GM18502 (cell line): ENCODE measurements at regions not wholly inside any gene's neighbourhood (a gene's known extent, or its start where the extent isn't known, plus 50 kb on each side); places are given as distances from the start of the nearest gene placed in this dataset.
"Not testable (repeated sequence)": the region's sequence is repeated elsewhere in the genome, so short reads cannot be mapped to it uniquely, and the experiment has no call there.

Experiments
- ATAC-seq: cut with Tn5 transposase; IDR thresholded peaks from one replicate; pipeline ENCODE4 v1.9.1; 2021; ENCODE audit warnings: mild to moderate bottlenecking; ENCODE audit not compliant: unreplicated experiment, poor library complexity

DNA sequence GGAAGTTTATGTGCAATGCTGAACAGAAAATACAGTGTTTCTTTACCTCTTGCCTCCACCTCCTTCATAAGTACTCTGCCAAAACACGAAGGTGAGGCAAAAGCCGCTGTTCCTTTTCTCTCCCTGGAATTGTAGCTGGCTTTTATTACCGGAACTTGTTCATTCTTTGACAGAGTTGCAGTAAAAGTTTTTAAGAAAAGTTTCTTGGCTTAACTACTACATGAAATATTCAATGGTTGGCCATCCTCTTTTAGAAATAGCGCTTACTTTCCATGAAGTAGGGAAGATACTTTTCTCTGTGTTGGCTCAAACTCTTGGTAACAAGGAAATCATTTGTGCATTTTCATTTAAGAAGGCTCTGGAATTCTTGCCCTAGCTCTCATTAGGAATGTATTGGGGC is 950.7 kb upstream of the FANCL start:
- ATAC-seq = no peak

DNA sequence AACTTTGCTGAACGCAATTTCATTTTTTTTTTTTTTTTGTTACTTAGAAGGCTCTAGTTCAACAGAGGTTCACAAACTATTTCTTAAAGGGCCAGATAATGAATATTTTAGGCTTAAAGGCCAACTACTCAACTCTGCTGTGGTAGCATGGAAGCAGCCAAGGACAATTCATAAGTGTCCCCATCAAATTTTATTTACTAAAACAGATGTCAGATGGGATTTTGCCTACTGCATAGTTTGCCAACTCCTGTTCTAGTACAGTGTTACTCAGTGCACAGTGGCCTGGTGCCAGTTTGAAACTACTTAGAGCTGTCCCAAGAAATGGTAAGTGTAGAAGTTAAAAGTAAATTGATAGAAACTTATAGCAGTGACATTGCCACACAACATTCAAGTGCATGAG is 949.4 kb upstream of the FANCL start:
- ATAC-seq = no peak

DNA sequence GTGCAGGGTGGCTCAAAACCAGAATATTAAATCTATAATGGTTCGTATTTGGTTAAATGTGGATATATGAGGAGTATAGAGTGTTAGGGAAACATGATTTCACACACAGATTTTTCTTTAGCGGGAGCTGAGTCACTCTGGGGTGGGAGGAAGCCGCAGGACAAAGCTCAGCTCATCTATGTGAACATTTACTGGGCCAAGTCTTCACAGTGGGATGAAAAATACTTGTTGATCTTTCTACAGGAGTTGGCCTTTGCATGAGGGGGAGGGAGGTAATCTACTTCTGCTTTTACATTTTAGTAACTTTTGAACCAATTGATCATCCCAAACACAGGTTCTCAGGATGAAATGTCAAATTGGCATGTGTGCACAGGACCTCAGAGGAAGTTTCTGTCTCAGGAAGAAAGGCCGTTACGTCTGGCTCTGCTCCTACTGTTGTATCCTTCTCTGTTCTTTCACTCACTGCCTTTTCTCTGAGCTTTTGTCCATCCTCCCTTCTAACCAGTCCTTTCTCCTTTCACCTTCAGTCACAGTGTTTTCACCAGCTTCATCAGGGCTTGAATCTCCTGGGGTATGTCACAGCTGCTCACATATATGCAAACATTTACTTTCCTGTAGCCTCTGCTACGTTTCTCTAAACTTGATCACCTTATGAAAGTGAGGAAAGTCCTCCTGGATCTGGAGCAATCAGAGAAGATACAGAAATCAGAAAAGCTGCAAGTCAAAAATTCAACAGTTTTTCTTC is 943.3 kb upstream of the FANCL start:
- ATAC-seq = no peak

DNA sequence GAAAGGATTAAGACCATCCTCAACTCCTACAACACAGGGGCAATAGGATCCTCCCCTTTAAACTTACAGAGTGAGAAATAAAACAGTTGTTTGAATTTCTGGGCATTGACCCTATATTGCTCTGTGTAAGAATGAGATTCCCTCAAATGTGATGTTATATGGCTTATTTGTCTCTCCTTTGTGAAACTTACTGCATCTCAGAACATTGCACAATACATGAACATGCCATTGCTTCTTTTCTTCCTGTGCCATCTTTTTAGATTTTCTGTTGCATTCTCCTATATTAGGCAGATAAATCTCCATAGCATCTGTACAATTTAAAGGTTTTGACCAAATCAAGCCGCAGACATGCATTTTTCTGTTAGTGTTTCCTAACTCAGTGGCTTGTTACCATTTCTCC is 941.9 kb upstream of the FANCL start:
- ATAC-seq = no peak

DNA sequence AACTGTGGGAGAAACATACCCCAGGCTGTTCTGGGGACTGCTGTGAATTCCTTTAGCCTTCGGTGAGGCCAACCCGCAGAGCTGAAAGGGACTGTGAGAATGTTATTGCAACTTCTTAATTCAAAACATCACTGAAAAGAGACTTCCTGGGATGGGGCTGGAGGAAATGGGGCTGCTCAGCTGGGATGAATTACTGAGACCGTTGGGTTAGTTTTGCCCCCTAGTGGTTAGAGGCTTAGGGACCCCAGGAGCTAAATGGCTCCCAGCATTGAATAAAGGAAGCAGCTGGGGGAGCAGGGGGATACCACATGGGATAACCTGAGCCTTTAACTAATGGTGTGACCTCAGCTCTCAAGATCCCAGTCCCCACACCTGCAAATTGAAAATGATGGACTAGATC is 941.1 kb upstream of the FANCL start:
- ATAC-seq = peak; percentile 82

DNA sequence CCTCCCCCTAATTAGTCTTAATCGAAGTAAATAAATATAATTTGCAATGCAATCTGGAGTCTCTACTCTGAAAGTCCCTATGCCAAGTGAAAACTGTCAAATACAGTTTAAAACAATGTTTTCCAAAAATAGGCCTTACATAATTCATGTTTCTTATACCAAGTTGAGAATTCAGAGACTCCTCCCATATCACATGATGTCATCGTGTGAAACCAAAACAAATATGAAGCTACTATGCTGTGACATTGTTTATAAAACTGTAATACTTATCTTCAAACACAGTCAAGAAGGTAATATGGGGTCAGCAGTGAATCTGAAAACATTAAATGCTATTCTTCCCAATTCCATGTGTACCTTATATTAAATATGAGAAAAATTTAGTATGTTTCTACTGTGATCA is 940.2 kb upstream of the FANCL start:
- ATAC-seq = no peak

DNA sequence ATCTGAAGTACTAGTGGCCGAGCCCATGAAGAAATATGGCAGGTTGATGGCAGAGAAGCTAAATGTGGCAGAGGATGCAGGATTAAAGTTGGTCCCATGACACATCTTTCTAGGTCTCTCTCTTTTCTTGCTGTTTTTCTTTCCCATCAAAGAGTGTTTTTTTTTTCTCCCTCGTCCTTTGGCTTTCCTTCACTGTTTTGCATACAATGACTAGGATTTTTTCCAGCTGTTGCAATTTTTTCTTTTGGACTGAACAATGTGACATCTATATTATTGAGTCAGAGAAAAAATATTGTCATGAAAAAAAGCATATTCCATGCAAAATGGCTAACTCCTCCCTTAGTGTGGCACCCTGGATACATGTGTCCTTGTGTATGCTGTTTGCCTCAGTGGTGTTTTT is 939.5 kb upstream of the FANCL start:
- ATAC-seq = no peak

DNA sequence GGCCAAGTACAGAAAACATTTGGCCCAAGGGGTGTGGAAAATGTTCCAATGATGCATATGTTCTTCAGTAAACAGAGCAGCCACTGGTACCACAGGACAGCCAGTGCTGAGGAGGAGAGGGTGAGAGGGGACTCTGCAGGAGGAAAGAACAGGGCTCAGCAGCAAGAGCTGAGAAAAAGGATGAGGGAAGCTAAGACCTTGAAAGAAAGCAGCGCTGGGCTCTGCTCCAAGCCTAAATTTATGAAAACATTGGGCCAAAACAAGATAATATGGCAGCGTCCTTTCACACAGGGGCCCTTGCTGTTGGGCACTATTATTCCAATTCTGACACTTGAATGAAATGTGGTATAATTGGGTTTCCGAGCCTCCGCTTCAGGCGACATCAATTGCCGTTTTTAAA is 939.0 kb upstream of the FANCL start:
- ATAC-seq = no peak

DNA sequence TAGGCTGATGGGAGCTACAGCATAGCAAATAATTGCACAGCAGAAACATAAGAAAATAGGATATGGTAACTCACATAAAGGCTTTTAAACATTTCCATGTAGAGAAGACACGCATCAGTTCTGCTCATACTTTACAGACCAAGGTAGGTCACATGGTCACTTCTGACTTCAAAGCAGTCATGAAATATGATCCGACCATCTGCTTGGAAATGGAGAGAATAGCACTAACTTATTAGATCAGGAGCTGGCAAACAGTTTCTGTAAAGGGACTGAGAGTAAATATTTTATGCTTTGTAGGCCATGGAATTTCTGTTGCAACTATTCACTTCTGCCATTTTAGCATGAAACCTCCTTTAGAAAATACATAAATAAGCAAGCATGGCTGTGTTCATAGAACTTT is 936.6 kb upstream of the FANCL start:
- ATAC-seq = no peak

DNA sequence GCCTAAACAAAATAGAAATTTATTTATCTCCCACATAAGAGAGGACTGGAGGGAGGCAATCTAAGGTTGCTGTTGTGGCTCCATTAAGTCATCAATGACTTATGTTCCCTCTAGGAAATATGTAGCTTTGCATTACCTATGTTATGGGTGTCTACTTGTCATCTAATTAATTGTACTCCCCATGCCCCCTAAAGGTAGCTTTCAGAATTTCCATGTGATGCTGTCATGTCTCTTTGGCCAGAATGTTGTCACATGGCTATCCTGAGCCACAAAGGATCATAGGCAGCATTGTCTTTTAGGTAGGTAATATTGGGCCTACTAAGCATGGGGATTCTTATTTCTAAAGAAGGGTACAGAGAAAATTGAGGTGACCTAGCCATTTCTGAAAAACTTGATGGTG is 935.6 kb upstream of the FANCL start:
- ATAC-seq = peak; percentile 72

DNA sequence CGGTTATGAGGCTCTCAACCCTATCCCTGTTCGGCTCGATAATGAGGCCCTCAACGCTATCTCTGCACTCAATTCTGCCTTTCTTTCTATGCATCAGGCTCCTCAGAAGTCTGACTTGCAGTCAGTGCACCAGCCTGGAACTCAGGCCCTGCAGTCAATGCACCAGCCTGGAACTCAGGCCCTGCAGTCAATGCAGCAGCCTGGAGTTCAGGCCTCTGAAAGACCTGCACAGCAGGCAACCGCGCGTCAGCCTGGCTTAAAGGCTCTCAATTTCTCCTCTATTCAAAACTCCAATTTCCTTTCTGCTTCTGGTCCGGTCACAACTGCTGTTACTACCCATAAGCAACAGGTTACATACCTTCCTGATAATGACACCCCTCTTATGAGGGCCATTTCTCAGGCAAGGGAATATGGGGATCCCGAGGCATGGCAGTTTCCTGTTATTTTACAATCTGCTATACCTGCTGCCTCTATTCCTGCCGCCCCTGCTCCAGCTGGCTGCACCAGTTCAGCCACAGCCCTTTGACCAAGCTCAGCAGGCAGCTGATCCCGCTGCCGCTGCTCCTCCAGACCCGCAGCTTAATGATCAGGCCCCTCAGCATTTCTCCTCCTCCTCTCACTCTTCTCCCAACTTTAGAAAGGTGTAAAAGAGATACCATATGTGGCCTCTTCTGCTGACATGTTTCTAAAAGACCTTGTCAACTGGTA is 933.6 kb upstream of the FANCL start:
- no peak for ATAC-seq

DNA sequence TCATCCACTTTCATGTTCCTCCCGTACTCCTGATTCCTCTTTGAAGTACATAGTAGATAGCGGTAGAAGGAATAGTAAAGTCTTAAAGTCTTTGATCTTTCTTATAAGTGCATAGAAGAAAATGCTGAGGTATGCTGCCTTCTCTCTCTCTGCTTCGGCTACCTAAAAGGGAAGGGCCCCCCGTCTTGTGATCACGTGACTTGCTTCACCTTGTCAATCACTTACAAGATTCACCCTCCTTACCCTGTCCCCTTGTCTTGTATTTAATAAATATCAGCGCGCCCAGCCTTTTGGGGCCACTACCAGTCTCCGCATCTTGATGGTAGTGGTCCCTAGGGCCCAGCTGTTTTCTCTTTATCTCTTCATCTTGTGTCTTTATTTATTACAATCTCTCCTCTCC is 932.2 kb upstream of the FANCL start:
- no peak for ATAC-seq

DNA sequence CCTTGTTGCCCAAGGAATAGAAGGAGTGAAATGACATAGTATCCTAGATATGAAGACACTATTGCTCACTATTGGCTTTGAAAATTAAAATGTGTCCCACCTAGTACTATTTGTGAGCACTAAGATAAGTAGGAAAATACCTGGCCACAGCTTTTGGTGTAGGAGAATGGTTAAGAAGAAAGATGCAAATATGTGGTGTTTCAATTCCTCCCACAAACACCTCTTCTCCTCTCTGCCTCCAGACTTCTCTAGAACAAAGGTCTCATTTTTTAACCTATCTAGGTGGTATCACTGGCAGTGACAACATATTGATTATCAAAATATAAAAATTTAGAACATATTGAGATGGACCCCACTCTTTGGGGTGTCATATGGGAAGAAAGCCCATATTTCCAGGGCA is 929.9 kb upstream of the FANCL start:
- peak; percentile 74 for ATAC-seq

DNA sequence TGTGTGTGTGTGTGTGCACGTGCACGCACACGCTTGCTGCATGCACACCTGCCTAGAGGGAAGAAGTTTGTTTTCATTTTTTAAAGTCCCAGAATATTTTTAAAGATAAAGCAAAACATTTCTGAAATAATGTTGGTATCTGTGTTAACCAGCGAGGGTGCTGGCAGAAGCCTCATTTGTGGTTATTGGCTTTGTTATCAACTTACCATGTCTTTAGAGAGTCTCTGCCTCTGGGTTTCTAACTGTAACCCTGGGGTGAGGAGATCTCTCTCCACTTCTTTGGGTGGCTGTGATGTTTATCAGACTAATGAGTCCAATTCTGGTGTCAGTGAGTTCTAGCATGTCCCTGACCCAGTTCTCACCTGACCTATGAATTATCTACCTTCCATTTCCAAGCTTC is 927.6 kb upstream of the FANCL start:
- no peak for ATAC-seq

DNA sequence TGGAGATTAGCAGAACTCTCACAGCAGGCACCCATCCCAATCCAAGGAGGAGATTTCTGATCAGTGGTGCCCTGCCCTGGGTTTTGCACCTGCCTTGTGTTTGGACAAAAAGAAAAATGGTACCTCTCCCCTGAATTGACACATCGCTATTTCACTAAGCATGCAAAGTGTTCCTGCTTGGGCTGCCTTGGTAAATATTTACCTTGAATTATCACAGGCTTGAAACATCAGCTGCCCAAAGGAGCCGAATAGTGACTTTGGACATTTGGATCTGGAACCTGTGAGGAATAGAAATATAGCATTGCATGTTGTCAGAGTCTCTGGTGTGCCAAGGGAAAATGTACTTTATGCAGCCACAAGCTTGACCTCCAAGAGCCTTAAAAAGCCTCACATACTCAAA is 926.4 kb upstream of the FANCL start:
- no peak for ATAC-seq

DNA sequence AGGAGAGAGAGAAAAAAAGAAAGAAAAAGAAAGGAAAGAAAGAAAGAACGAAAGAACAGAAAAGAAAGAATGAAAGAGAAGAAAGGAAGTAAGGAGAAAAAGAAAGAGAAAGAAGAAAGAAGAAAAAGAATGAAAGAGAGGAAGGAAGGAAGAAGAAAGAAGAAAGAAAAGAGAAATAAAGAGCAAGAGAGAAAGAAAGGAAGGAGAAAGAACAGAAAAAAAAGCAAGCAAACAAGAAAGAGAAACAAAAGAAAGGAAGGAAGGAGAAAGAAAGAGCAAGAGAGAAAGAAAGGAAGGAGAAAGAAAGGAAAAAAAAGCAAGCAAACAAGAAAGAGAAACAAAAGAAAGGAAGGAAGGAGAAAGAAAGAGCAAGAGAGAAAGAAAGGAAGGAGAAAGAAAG is 916.8 kb upstream of the FANCL start:
- not testable (repeated sequence) for ATAC-seq

DNA sequence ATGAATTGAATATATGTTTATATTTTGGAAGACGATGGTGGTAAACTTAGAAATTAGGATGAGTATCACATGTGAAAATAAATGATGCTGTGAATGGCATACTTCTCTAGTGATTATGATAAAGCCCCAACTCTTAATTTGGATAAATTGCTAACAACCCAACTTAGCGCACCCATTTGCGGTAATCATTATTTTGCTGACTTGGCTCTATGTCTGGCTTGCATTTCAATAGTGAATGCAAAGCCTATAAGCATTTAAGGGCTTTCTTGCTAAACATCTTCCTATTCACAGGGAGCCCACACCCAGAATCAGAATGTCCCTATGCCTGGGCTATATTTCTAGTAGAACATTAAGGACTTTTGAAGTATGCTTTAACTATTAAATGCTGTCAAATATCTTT is 910.7 kb upstream of the FANCL start:
- no peak for ATAC-seq

DNA sequence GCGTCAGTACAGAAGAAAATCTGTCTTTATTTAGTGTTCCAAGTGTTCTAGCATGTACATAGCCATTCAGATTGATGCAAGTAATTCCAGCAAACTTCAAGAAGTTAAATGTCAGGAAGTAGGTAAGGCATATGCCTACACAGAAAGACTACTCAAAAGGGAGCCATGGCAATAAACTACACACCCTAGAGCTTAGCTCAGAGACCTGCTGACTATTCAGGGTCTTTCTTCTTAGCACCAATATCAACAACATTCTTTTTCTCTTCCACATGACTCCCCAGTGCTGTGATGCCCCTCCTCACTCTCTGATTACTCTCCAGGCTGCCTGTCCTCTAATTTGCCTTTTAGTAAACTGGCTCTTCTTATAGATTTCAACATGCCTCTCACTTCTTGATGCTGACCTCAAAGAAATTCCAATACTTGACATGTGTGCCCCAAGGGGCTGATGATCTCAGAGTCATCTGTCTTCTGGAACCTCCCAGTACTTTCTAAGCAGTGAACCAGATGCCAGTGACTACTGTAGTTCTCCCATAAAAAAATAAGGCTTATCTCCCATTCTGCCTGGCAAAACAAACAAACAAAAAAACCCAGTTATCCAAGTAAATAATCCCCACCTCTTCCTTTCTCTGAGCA is 909.2 kb upstream of the FANCL start:
- ATAC-seq = no peak

DNA sequence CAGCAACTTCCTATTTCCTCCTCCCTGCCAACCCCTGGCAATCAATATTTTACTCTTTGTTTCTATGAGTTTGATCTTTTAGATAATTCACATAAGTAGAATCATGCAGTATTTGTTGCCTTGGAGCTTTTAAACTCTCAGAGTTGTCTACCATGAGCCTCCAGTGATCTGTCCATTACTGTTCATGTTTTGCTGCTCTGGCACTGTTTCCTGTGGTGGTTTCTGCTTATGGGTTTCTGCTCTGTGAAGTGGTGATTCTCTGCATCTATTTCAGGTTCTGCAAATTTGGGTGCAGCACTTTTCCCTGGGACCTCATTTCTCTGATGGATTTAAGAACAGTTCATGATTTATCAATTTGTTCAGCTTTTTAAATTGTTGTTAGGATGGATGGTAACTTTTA is 908.1 kb upstream of the FANCL start:
- no peak for ATAC-seq

DNA sequence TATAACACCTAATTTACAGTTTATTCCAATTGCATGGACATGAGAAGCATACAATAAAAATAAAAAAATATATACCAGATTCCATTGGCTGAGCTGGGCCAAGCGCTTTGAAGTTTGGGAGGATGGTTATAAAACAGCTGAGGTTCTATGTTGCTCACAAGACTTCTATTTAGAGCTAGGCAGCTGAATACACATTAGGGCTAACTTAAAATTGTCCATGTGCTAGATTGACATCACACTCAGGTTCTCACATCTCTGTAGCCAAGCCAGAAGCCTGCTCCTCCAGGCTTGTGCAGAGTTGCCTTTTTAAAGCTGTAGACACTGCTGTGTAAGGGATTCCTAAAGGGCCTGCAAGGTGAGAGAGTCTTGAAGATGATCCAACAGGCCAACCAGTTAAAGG is 871.1 kb upstream of the FANCL start:
- no peak for ATAC-seq

DNA sequence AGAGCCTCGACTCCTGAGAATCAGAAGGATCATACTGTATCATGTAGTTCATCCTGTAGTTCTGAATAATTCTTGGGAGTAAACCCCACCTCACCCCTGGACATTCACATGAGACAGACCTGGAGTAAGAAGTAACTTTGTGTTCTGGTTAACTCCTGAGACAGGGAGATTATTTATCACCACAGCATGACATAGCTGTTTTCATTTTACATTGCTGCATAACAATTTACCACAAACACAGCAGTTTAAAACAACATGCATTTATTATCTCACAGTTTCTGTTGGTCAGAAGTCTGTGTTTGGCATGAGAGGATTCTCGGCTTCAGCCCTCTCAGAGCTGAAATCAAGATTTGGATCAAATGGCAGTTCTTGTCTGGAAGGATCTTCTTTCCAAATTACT is 855.8 kb upstream of the FANCL start:
- no peak for ATAC-seq

DNA sequence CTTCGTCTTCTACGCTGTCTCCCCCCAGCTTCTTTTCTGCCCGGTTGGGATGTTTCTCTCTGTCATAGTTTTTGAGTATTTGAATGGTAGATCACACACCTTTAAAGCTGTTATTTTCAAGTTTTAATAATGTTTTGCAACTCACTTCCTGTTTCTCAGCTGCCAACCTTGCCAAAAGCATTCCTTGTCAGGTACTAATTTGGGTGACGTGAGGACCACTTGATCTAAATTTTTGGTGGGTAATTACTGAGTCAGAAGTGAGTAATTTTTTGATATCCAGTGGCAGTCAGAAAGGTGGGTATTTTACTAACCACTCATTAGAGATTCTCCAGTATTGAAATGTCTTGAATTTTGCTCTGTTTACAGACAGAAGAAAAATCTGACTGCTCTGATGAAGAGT is 852.4 kb upstream of the FANCL start:
- ATAC-seq = no peak
